ENCODE measurements at regions not wholly inside any gene's neighbourhood (a gene's known extent, or its start where the extent isn't known, plus 50 kb on each side); places are given as distances from the start of the nearest gene placed in this dataset.
A peak's percentile ranks its signal among the peaks of the same experiment; 100 is the strongest.

DNA sequence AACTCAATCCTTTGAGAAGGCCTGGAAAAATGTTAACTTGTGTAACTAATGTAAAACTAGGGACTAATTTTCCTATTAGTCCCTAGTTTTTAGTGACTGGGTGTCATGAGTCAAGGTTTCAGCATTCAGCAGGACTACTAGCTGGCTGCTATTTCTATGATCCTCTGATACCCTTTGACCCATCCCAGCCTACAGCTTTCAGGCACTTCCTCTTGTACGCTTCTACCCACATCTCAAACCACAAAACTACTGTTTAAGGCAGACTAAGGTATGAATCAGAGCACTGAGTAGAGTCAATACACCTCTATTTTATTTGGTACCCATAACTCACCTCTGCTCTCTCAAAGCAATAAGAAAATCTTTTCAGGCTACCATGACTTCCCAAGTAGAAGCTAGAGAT lies 809.6 kb downstream of the PDHA2 start:
- 0 out of 2 replicates have a peak, but pooled peaks cover 5% of the 10 kb centered on the region for H3K36me3 ChIP-seq (ENCODE audit: insufficient read depth)
- peaks cover 3% of the 10 kb centered on the region for H3K9me2 ChIP-seq (ENCODE audit: insufficient read depth)
- Mint-ChIP-seq H3K27ac (no peak overlapping the region), H3K4me3 (no peak overlapping the region), H3K36me3 (ENCODE audit: low read depth) (peaks cover 13% of the 10 kb centered on the region; the same call in 2 of the 3 replicates), H3K27me3 (ENCODE audit: insufficient read depth, low read depth, poor library complexity) (no peaks in the 10 kb centered on the region), H3K9me3 (peaks cover 21% of the 10 kb centered on the region), H3K4me1 (no peaks in the 10 kb centered on the region)
- TF ChIP-seq, protein P1, sequence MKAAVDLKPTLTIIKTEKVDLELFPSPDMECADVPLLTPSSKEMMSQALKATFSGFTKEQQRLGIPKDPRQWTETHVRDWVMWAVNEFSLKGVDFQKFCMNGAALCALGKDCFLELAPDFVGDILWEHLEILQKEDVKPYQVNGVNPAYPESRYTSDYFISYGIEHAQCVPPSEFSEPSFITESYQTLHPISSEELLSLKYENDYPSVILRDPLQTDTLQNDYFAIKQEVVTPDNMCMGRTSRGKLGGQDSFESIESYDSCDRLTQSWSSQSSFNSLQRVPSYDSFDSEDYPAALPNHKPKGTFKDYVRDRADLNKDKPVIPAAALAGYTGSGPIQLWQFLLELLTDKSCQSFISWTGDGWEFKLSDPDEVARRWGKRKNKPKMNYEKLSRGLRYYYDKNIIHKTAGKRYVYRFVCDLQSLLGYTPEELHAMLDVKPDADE (IDR thresholded peaks at IDR 0.05) = no peak
- TF ChIP-seq, protein P2, sequence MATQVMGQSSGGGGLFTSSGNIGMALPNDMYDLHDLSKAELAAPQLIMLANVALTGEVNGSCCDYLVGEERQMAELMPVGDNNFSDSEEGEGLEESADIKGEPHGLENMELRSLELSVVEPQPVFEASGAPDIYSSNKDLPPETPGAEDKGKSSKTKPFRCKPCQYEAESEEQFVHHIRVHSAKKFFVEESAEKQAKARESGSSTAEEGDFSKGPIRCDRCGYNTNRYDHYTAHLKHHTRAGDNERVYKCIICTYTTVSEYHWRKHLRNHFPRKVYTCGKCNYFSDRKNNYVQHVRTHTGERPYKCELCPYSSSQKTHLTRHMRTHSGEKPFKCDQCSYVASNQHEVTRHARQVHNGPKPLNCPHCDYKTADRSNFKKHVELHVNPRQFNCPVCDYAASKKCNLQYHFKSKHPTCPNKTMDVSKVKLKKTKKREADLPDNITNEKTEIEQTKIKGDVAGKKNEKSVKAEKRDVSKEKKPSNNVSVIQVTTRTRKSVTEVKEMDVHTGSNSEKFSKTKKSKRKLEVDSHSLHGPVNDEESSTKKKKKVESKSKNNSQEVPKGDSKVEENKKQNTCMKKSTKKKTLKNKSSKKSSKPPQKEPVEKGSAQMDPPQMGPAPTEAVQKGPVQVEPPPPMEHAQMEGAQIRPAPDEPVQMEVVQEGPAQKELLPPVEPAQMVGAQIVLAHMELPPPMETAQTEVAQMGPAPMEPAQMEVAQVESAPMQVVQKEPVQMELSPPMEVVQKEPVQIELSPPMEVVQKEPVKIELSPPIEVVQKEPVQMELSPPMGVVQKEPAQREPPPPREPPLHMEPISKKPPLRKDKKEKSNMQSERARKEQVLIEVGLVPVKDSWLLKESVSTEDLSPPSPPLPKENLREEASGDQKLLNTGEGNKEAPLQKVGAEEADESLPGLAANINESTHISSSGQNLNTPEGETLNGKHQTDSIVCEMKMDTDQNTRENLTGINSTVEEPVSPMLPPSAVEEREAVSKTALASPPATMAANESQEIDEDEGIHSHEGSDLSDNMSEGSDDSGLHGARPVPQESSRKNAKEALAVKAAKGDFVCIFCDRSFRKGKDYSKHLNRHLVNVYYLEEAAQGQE (IDR thresholded peaks at IDR 0.05; ENCODE audit: unreplicated experiment) = no peak
- TF ChIP-seq CREB1 (CRISPR knock-in tag; IDR thresholded peaks at IDR 0.05; ENCODE audit: low read depth) = no peak
- no peak for TF ChIP-seq ZNF331 (CRISPR knock-in tag; IDR thresholded peaks at IDR 0.05; ENCODE audit: low read depth)
- TF ChIP-seq NANOG (IDR thresholded peaks at IDR 0.05; ENCODE audit: borderline replicate concordance) = no peak
- TF ChIP-seq ZNF114 (CRISPR knock-in tag; IDR thresholded peaks at IDR 0.05) = no peak
- TF ChIP-seq, protein P3, sequence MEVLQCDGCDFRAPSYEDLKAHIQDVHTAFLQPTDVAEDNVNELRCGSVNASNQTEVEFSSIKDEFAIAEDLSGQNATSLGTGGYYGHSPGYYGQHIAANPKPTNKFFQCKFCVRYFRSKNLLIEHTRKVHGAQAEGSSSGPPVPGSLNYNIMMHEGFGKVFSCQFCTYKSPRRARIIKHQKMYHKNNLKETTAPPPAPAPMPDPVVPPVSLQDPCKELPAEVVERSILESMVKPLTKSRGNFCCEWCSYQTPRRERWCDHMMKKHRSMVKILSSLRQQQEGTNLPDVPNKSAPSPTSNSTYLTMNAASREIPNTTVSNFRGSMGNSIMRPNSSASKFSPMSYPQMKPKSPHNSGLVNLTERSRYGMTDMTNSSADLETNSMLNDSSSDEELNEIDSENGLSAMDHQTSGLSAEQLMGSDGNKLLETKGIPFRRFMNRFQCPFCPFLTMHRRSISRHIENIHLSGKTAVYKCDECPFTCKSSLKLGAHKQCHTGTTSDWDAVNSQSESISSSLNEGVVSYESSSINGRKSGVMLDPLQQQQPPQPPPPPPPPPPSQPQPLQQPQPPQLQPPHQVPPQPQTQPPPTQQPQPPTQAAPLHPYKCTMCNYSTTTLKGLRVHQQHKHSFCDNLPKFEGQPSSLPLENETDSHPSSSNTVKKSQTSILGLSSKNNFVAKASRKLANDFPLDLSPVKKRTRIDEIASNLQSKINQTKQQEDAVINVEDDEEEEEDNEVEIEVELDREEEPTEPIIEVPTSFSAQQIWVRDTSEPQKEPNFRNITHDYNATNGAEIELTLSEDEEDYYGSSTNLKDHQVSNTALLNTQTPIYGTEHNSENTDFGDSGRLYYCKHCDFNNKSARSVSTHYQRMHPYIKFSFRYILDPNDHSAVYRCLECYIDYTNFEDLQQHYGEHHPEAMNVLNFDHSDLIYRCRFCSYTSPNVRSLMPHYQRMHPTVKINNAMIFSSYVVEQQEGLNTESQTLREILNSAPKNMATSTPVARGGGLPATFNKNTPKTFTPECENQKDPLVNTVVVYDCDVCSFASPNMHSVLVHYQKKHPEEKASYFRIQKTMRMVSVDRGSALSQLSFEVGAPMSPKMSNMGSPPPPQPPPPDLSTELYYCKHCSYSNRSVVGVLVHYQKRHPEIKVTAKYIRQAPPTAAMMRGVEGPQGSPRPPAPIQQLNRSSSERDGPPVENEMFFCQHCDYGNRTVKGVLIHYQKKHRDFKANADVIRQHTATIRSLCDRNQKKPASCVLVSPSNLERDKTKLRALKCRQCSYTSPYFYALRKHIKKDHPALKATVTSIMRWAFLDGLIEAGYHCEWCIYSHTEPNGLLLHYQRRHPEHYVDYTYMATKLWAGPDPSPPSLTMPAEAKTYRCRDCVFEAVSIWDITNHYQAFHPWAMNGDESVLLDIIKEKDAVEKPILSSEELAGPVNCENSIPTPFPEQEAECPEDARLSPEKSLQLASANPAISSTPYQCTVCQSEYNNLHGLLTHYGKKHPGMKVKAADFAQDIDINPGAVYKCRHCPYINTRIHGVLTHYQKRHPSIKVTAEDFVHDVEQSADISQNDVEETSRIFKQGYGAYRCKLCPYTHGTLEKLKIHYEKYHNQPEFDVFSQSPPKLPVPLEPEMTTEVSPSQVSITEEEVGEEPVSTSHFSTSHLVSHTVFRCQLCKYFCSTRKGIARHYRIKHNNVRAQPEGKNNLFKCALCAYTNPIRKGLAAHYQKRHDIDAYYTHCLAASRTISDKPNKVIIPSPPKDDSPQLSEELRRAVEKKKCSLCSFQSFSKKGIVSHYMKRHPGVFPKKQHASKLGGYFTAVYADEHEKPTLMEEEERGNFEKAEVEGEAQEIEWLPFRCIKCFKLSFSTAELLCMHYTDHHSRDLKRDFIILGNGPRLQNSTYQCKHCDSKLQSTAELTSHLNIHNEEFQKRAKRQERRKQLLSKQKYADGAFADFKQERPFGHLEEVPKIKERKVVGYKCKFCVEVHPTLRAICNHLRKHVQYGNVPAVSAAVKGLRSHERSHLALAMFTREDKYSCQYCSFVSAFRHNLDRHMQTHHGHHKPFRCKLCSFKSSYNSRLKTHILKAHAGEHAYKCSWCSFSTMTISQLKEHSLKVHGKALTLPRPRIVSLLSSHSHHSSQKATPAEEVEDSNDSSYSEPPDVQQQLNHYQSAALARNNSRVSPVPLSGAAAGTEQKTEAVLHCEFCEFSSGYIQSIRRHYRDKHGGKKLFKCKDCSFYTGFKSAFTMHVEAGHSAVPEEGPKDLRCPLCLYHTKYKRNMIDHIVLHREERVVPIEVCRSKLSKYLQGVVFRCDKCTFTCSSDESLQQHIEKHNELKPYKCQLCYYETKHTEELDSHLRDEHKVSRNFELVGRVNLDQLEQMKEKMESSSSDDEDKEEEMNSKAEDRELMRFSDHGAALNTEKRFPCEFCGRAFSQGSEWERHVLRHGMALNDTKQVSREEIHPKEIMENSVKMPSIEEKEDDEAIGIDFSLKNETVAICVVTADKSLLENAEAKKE (CRISPR knock-in tag; IDR thresholded peaks at IDR 0.05) = no peak
- no peak for TF ChIP-seq JUNB (IDR thresholded peaks at IDR 0.05; ENCODE audit: unreplicated experiment)
- TF ChIP-seq EZH2phosphoT487 (IDR thresholded peaks at IDR 0.05; ENCODE audit: unreplicated experiment) = no peak
- no peak for TF ChIP-seq POLR2AphosphoS5 (IDR thresholded peaks at IDR 0.05; ENCODE audit: low read depth)
- TF ChIP-seq, protein P4, sequence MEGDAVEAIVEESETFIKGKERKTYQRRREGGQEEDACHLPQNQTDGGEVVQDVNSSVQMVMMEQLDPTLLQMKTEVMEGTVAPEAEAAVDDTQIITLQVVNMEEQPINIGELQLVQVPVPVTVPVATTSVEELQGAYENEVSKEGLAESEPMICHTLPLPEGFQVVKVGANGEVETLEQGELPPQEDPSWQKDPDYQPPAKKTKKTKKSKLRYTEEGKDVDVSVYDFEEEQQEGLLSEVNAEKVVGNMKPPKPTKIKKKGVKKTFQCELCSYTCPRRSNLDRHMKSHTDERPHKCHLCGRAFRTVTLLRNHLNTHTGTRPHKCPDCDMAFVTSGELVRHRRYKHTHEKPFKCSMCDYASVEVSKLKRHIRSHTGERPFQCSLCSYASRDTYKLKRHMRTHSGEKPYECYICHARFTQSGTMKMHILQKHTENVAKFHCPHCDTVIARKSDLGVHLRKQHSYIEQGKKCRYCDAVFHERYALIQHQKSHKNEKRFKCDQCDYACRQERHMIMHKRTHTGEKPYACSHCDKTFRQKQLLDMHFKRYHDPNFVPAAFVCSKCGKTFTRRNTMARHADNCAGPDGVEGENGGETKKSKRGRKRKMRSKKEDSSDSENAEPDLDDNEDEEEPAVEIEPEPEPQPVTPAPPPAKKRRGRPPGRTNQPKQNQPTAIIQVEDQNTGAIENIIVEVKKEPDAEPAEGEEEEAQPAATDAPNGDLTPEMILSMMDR (conservative IDR thresholded peaks at IDR 0.05; ENCODE audit: low read depth in 2 of 2) = no peak
- no peak for TF ChIP-seq EZH2 (IDR thresholded peaks at IDR 0.05; ENCODE audit: low read depth, unreplicated experiment)
- no peak for TF ChIP-seq STAT1 (IDR thresholded peaks at IDR 0.05; ENCODE audit: unreplicated experiment)
- H4K20me1 ChIP-seq (replicated peaks; ENCODE audit: insufficient read depth) = no peaks in the 10 kb centered on the region
- no peaks in the 10 kb centered on the region for H3K27me3 ChIP-seq (ENCODE audit: insufficient read depth)
- peak overlapping the region; percentile 67; the same call in 1 of the 2 replicates for H2AFZ ChIP-seq
- H3K27ac ChIP-seq (ENCODE audit: low read depth) = no peak overlapping the region
- no peaks in the 10 kb centered on the region for H3F3A ChIP-seq (replicated peaks; ENCODE audit: low read depth)
- H3K79me2 ChIP-seq (replicated peaks; ENCODE audit: insufficient read depth) = no peaks in the 10 kb centered on the region
- H3K4me1 ChIP-seq (ENCODE audit: insufficient read depth) = no peaks in the 10 kb centered on the region
- ATAC-seq = no peak
- DNase-seq (ENCODE audit: low spot score) = no peak
- H3K4me3 ChIP-seq = no peak overlapping the region
- H3K4me2 ChIP-seq = no peak overlapping the region

Measured in GM23338 (cell line).